ENCODE measurements at regions not wholly inside any gene's neighbourhood (a gene's known extent, or its start where the extent isn't known, plus 50 kb on each side); places are given as distances from the start of the nearest gene placed in this dataset.

DNA sequence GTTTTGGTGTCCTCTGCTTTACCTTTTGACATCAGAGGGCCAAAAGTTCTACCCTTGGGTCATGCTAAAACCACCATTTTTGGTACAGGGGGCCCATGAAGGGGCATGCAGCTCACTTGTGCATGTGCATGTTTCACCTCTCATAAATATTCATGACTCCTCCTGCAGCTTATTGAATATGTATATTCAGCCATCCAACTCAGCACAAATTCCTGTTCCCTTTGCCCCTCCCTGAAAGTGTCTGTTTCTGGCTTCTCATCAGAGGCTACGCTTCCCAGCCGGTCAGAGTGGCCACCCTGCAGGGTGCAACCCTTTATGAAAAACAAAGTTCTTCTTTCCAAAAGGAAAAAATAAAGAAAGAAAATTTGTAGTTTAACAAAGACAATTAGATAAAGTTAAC is 82.3 kb upstream of the UQCRFS1 start:
- H2AFZ ChIP-seq (ENCODE audit: low read length), result no peak overlapping the region
- ChIA-PET CTCF (ENCODE audit: unreplicated experiment) (no interaction called here), POLR2A (no interaction called here)
- H3K9me3 ChIP-seq (ENCODE audit: low read length), result no peaks in the 10 kb centered on the region
- no peak for TF ChIP-seq EZH2phosphoT487 (IDR thresholded peaks at IDR 0.05; ENCODE audit: borderline replicate concordance, low read depth, low read length)
- TF ChIP-seq, protein P1, sequence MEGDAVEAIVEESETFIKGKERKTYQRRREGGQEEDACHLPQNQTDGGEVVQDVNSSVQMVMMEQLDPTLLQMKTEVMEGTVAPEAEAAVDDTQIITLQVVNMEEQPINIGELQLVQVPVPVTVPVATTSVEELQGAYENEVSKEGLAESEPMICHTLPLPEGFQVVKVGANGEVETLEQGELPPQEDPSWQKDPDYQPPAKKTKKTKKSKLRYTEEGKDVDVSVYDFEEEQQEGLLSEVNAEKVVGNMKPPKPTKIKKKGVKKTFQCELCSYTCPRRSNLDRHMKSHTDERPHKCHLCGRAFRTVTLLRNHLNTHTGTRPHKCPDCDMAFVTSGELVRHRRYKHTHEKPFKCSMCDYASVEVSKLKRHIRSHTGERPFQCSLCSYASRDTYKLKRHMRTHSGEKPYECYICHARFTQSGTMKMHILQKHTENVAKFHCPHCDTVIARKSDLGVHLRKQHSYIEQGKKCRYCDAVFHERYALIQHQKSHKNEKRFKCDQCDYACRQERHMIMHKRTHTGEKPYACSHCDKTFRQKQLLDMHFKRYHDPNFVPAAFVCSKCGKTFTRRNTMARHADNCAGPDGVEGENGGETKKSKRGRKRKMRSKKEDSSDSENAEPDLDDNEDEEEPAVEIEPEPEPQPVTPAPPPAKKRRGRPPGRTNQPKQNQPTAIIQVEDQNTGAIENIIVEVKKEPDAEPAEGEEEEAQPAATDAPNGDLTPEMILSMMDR (conservative IDR thresholded peaks at IDR 0.05; ENCODE audit: low read length), result no peak
- no peak overlapping the region for H3K4me3 ChIP-seq (ENCODE audit: low read depth, low read length, poor library complexity, severe bottlenecking)
- no peak overlapping the region for H3K27ac ChIP-seq (ENCODE audit: low read depth, low read length, poor library complexity, severe bottlenecking)
- H3K4me1 ChIP-seq (ENCODE audit: insufficient read depth, low read length, poor library complexity, severe bottlenecking), result no peaks in the 10 kb centered on the region
- no peaks in the 10 kb centered on the region for H4K20me1 ChIP-seq (ENCODE audit: insufficient read depth, low read length)
- intact Hi-C loops (cut with micrococcal nuclease; ENCODE audit: unreplicated experiment), result no loop called here
- H3K9me2 ChIP-seq (ENCODE audit: insufficient read depth, low read length), result no peaks in the 10 kb centered on the region
- BruUV-seq (replicated peaks), result no TSS peak
- H3K4me2 ChIP-seq (ENCODE audit: low read length), result no peak overlapping the region
- H3K79me2 ChIP-seq (ENCODE audit: insufficient read depth, low read depth, low read length), result no peaks in the 10 kb centered on the region
- no peaks in the 10 kb centered on the region for H3K36me3 ChIP-seq (ENCODE audit: insufficient read depth, low read length)
- no peak for DNase-seq (ENCODE audit: low spot score)

DNA sequence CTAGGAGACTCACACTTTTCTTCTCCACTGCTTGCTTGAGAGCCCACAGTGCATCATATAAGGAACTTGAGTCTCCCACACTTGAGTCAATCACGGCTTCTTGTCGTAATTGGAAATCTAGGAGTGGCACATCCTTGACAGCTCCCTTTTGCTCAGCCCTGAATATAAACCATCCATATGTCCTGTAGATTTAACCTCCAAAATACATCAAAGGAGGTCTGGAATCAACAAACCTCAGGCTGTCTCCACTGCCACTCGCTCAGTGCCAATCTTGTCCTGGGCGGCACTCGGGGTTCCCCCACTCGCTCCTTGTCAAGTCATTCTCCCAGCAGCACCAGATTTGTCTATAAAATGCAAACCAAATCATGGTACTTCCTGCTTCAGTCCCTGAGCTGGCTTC is 84.4 kb upstream of the UQCRFS1 start:
- Histone ChIP-seq H3K4me1 (ENCODE audit: insufficient read depth, low read length, poor library complexity, severe bottlenecking) (no peaks in the 10 kb centered on the region), H3K4me3 (ENCODE audit: low read depth, low read length, poor library complexity, severe bottlenecking) (no peak overlapping the region), H3K9me3 (ENCODE audit: low read length) (no peaks in the 10 kb centered on the region), H3K9me2 (ENCODE audit: insufficient read depth, low read length) (no peaks in the 10 kb centered on the region), H3K4me2 (ENCODE audit: low read length) (no peak overlapping the region), H3K27ac (ENCODE audit: low read depth, low read length, poor library complexity, severe bottlenecking) (no peak overlapping the region), H3K36me3 (ENCODE audit: insufficient read depth, low read length) (no peaks in the 10 kb centered on the region), H2AFZ (ENCODE audit: low read length) (no peak overlapping the region), H3K79me2 (ENCODE audit: insufficient read depth, low read depth, low read length) (no peaks in the 10 kb centered on the region), H4K20me1 (ENCODE audit: insufficient read depth, low read length) (no peaks in the 10 kb centered on the region)
- no TSS peak for BruUV-seq (replicated peaks)
- ChIA-PET CTCF (ENCODE audit: unreplicated experiment) (no interaction called here), POLR2A (no interaction called here)
- TF ChIP-seq, protein P1 (conservative IDR thresholded peaks at IDR 0.05; ENCODE audit: low read length), result no peak
- no peak for TF ChIP-seq EZH2phosphoT487 (IDR thresholded peaks at IDR 0.05; ENCODE audit: borderline replicate concordance, low read depth, low read length)
- intact Hi-C loops (cut with micrococcal nuclease; ENCODE audit: unreplicated experiment), result no loop called here
- no peak for DNase-seq (ENCODE audit: low spot score)

DNA sequence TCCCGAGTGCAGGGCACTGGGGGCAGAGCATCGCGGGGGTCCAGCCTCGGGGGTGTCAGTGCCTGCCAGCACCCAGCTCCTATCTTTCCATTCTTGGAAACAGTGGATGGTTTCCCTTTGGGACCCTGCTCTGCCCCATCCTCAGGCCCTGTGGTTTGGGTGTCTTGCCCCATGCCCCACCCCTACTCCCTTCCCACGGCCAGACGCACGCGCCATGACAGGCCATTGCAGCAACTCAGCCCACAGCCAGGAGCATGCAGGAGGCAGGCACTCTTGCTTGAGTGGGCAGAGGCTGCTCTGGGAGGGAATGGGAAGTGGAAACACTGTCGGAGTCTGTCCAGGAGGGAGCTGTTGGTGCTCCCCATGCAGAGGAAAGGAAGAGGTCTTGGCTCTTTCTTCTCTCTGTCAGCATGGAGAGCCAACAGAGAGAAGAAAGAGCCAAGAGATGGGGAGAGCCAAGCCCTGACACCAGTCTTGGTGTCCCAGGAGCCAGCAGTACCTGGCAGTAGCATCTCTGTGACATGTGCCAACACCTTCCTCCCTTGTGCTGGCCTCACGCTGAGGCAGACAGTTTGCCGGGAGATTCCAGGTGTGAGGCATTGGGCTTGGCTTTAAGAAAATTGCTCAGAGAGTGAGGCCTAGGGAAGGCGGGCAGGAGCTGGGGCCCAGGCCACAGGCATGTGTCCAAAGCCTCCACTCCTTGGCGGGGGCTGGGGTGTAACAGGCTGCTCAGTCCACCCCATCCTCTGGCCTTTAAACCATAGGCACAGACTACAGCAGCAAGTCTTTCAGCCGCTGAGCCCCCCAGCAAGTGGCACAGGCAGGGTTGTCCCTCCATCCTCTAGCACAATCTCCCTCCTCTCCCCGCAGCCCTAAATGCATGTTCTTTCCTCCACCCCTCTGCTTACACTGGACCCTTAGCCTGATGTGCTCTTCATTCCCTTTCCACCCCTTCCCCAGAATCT is 86.7 kb upstream of the UQCRFS1 start:
- H3K4me1 ChIP-seq (ENCODE audit: insufficient read depth, low read length, poor library complexity, severe bottlenecking), result no peaks in the 10 kb centered on the region
- H3K4me3 ChIP-seq (ENCODE audit: low read depth, low read length, poor library complexity, severe bottlenecking), result no peak overlapping the region
- no peaks in the 10 kb centered on the region for H3K79me2 ChIP-seq (ENCODE audit: insufficient read depth, low read depth, low read length)
- intact Hi-C loops (cut with micrococcal nuclease; ENCODE audit: unreplicated experiment), result no loop called here
- no TSS peak for BruUV-seq (replicated peaks)
- H3K9me3 ChIP-seq (ENCODE audit: low read length), result no peaks in the 10 kb centered on the region
- CTCF ChIA-PET (ENCODE audit: unreplicated experiment), result no interaction called here
- no peaks in the 10 kb centered on the region for H3K9me2 ChIP-seq (ENCODE audit: insufficient read depth, low read length)
- DNase-seq (ENCODE audit: low spot score), result no peak
- POLR2A ChIA-PET, result no interaction called here
- no peak overlapping the region for H2AFZ ChIP-seq (ENCODE audit: low read length)
- no peak overlapping the region for H3K4me2 ChIP-seq (ENCODE audit: low read length)
- H4K20me1 ChIP-seq (ENCODE audit: insufficient read depth, low read length), result no peaks in the 10 kb centered on the region
- no peak overlapping the region for H3K27ac ChIP-seq (ENCODE audit: low read depth, low read length, poor library complexity, severe bottlenecking)
- TF ChIP-seq, protein P1 (conservative IDR thresholded peaks at IDR 0.05; ENCODE audit: low read length), result no peak
- no peak for TF ChIP-seq EZH2phosphoT487 (IDR thresholded peaks at IDR 0.05; ENCODE audit: borderline replicate concordance, low read depth, low read length)
- H3K36me3 ChIP-seq (ENCODE audit: insufficient read depth, low read length), result no peaks in the 10 kb centered on the region
